B cell (primary cell): ENCODE measurements at regions not wholly inside any gene's neighbourhood (a gene's known extent, or its start where the extent isn't known, plus 50 kb on each side); places are given as distances from the start of the nearest gene placed in this dataset.

Source experiments
- CTCF ChIP-seq: fragments of 200-600 bp; IDR thresholded peaks from one replicate; pipeline ENCODE4 v1.8.0; 2022; ENCODE audit warnings: antibody characterized with exemption, mild to moderate bottlenecking
- EZH2 ChIP-seq: IDR thresholded peaks from 2 replicates; pipeline ENCODE4 v1.6.1; 2012; ENCODE audit warnings: borderline replicate concordance, low read depth, mild to moderate bottlenecking, moderate library complexity, low read length; ENCODE audit not compliant: insufficient read depth, poor library complexity, severe bottlenecking

GRCh38 chr16:52597772-52598483 lies 51.0 kb upstream of the TOX3 start:
- no peak for TF ChIP-seq CTCF
- TF ChIP-seq EZH2: no peak
